ENCODE measurements at regions not wholly inside any gene's neighbourhood (a gene's known extent, or its start where the extent isn't known, plus 50 kb on each side); places are given as distances from the start of the nearest gene placed in this dataset.

- no TSS peak for BruUV-seq (replicated peaks)
- TF ChIP-seq TOE1 (CRISPR knock-in tag; IDR thresholded peaks at IDR 0.05) (no peak), CENPX (CRISPR knock-in tag; IDR thresholded peaks at IDR 0.05) (no peak), ZNF121 (CRISPR knock-in tag; IDR thresholded peaks at IDR 0.05) (no peak), ZNF543 (CRISPR knock-in tag; IDR thresholded peaks at IDR 0.05) (no peak), ZNF609 (CRISPR knock-in tag; IDR thresholded peaks at IDR 0.05; ENCODE audit: borderline replicate concordance) (no peak), TBL1XR1 (IDR thresholded peaks at IDR 0.05; ENCODE audit: borderline replicate concordance, low read length, partially characterized antibody) (no peak)
- no peaks in the 10 kb centered on the region for H3K4me1 ChIP-seq (ENCODE audit: insufficient read depth, low read length)
- in situ Hi-C loops (cut with HindIII; ENCODE audit: extremely low pct_ligation_motif_present, low pct_unique_long_range_greater_than_20kb) = no loop called here
- FAIRE-seq (no peak), DNase-seq (ENCODE audit: low spot score) (no peak), ATAC-seq (no peak)
- no peak overlapping the region for H3K9ac ChIP-seq (ENCODE audit: insufficient read depth, low read depth, low read length)
- no peaks in the 10 kb centered on the region for H3K36me3 ChIP-seq (replicated peaks in 1 of 2; ENCODE audit: control insufficient read depth in 1 of 2, insufficient read depth in 2 of 2, low read length in 2 of 2)
- no peak overlapping the region for H3K27ac ChIP-seq (ENCODE audit: extremely low read length, insufficient read depth, low read length)
- H3K9me3 ChIP-seq (ENCODE audit: low read length) = no peaks in the 10 kb centered on the region
- H3K4me2 ChIP-seq (ENCODE audit: low read depth, low read length) = no peak overlapping the region
- H2AFZ ChIP-seq (ENCODE audit: low read length) = no peak overlapping the region
- H4K20me1 ChIP-seq (ENCODE audit: insufficient read depth, low read length) = no peaks in the 10 kb centered on the region
- POLR2A ChIA-PET = no interaction called here
- 2% methylated on average over 2 of the region's 2 CpGs for WGBS (ENCODE audit: low lambda C conversion rate)
- intact Hi-C loops (cut with micrococcal nuclease; ENCODE audit: unreplicated experiment) = no loop called here
- CTCF ChIA-PET (ENCODE audit: low intra/inter-chr PET ratio, low total read pairs) = no interaction called here
- no peak overlapping the region for H3K4me3 ChIP-seq (replicated peaks in 1 of 3; ENCODE audit: insufficient read depth in 1 of 3, low read depth in 2 of 3, low read length in 3 of 3)
- H3K27me3 ChIP-seq (ENCODE audit: control insufficient read depth in 1 of 2, insufficient read depth in 2 of 2, low read length in 2 of 2) = no peaks in the 10 kb centered on the region
- H3K79me2 ChIP-seq (ENCODE audit: insufficient read depth, low read length) = no peaks in the 10 kb centered on the region
Observed at GRCh38 chr2:104388296-104388695, 465.6 kb upstream of the POU3F3 start.

All from HepG2 (cell line).